HG03135 (cell line): ENCODE measurements at regions not wholly inside any gene's neighbourhood (a gene's known extent, or its start where the extent isn't known, plus 50 kb on each side); places are given as distances from the start of the nearest gene placed in this dataset.

ENCODE experiments used
- ATAC-seq: cut with Tn5 transposase; IDR thresholded peaks from one replicate; pipeline ENCODE4 v1.9.1; 2021; ENCODE audit warnings: mild to moderate bottlenecking, moderate library complexity; ENCODE audit not compliant: unreplicated experiment

DNA sequence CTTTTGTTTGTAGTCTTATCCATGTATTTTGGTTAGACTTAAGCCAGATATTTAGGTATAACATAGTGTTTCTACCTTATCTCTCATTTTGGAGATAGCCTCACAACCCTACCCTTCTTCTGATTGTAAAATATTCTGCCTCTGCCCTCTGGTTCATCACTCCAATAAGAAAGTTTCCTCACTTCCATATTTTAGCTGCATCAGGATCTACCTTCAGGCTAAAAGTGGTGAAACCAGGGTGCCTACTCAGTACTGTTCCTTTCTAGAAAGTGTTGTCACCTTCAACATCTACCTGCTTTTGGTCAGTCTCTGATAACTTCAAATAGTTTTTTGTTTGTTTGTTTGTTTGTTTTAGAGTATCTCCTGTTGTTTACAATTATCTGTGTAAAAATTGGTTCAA lies 294.6 kb downstream of the ANXA1 start:
- no peak for ATAC-seq

- no peak for ATAC-seq
Measured at GRCh38 chr9:73451003-73451402, 299.3 kb downstream of the ANXA1 start.

DNA sequence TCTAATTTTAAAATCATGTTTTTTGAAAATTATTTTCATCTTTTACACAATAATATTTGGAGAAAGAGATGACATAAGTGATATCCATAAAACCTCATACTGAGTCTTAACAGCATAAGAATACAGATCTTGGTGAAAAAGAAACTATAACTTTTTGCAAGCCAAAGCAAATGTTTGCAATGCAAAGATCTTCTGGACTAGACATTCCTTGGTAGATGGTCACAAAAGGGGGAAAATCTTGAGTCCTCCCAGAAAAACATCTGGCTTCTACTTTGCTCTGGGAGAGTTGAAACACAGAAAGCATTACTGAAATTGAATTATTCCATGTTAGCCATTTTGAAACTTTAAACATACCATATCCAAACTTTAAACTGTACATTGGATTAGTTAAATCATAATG lies 308.2 kb downstream of the ANXA1 start:
- ATAC-seq, result no peak

- no peak for ATAC-seq
Measured at GRCh38 chr9:73468716-73469115, 317.1 kb downstream of the ANXA1 start.

- ATAC-seq, result no peak
Measured at GRCh38 chr9:73470766-73471165, 319.1 kb downstream of the ANXA1 start.

DNA sequence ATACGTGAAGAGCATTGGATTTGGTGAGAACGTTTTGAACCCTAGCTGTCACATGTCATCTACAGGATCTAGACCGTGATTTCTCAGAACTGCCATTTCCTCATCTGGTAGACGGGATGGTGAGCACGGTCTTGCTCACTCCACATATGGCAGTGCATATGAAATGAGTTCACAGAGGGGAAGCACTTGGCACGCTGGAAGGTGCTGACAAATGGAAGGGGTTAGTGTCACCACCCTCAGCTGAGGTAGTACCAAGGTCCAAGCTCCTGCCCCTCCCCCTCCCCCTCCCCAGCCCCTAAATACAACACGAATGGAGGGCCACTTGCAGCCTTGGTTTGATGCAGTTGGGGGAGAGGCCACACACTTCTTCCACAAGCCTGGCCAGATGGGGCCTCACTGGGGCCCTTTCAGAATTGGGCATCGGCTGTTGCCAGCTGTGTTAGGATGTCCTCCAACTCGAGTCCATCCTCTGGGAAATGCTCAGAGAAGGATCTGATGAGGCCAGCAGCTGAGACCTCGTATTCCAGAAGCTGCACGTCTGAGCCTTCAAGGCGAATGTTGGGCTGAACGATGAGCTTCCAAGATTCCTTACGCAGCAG lies 322.4 kb downstream of the ANXA1 start:
- no peak for ATAC-seq

GRCh38 chr9:73474625-73475024 lies 323.0 kb downstream of the ANXA1 start:
- no peak for ATAC-seq

DNA sequence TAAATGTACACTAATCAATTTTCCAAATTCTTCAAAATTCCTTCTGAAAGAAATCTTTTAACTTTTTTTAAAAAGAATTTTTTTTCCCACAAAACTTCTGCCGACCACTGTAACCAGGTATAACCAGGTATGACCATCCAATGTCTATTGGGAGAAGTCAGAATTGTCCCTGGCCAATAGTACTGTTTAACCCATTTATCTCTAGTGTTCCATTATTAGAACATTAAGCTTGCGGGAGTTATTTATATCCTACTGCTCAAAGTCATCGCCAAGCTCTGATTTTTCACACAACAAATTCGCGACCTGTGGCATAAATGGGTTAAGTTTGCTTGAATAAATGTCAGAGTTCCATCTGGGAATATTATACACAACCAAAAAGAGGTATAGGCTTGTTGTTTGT lies 343.2 kb downstream of the ANXA1 start:
- no peak for ATAC-seq

- no peak for ATAC-seq
Measured at GRCh38 chr9:73497796-73498195, 346.1 kb downstream of the ANXA1 start.

DNA sequence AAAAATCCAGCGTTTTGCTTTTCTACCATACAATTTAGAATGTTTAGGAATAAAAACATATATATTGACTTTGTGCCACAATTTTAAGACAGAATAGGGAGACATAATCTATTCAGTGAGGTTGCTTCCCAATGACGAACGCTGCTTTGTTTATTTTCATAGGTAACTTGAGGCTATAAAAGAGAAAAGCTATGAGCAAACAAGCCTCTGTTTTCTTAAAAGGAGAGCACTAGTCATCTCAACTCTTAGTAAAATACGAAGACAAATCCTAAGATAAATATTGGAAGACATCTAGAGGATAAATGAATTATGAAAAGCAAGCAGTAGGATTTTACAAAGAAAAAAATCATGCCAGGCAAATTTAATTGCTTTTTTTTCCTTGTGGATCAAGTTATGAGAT lies 363.6 kb downstream of the ANXA1 start:
- ATAC-seq, result no peak

GRCh38 chr9:73523391-73523790 lies 371.7 kb downstream of the ANXA1 start:
- ATAC-seq, result no peak

GRCh38 chr9:73525350-73525749 lies 373.7 kb downstream of the ANXA1 start:
- ATAC-seq, result no peak

- ATAC-seq, result no peak
Measured at GRCh38 chr9:73527521-73527920, 375.9 kb downstream of the ANXA1 start.

GRCh38 chr9:73528926-73529325 lies 377.3 kb downstream of the ANXA1 start:
- no peak for ATAC-seq

DNA sequence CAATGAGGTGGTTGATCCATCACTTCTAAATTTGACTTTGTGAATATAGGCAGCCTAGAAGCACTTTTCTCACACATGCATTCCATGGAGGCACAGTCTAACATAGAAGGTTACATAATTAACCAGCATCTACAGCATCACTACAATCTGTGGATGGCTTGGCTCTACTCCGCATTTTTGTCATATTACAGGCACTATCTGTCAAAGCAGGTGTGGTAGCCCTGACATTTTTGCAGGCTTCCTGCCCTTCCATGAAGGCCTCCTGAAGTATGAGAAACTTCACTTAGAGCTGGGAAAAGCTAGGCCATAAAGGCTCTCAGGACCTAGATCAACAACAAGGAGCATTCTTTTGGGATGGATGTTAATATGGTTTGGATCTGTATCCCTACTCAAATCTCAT lies 378.0 kb downstream of the ANXA1 start:
- no peak for ATAC-seq

- no peak for ATAC-seq
Measured at GRCh38 chr9:73531051-73531532, 379.4 kb downstream of the ANXA1 start.

DNA sequence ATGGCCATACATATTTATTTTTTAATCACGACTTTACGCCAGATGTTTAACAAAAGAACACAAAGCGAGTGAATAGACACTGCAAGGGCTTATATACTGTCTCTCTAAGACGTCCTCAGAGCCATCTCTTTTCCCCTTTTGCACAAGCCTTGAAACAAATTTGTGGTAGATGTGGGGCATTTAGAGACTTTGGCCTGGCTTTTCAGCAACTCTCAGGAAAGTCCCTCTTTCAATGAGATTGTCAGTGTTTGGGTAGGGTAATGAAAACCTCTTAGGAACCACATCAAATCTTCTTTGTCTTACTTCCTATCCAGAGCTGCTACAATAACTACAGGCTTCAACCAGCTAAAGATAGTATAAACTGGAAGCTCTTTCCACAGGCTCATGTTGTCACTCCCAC lies 380.0 kb downstream of the ANXA1 start:
- no peak for ATAC-seq

DNA sequence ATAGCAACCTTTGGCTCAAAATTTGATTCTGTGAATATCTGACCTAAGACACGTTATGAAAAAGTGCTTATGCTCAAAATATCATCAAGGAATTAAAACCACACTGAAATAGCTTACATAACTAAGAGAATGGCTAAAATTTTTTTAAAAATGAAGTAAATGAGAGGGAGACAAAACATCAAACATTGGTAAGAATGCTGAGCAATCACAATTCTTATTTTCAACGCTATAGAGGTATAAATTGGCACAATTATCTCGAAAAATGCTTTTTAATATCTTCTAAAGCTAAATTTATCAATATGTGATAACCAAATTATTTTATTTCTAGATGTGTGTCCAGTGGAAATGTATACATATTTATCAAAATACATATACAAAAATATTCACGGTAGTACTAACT lies 381.3 kb downstream of the ANXA1 start:
- ATAC-seq, result no peak

DNA sequence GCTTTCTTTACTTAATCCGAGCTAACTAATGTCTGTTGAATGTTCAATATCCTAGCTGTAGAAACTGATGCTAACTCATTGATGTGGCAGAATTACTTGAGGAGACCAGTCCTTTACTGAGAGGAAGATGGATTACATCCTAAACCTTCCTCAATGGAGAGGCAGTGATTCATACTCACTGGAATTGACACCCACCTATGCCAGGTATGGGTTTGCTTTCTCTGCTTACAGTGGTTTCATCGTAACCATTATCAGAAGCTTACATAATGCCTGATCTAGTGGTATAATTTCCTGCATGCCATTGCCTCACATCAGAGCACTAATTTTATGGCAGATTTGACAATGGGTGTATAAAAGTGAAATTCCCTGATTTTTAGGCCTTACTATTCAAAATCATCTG lies 384.7 kb downstream of the ANXA1 start:
- ATAC-seq, result no peak

- ATAC-seq, result no peak
Measured at GRCh38 chr9:73537561-73537960, 385.9 kb downstream of the ANXA1 start.

DNA sequence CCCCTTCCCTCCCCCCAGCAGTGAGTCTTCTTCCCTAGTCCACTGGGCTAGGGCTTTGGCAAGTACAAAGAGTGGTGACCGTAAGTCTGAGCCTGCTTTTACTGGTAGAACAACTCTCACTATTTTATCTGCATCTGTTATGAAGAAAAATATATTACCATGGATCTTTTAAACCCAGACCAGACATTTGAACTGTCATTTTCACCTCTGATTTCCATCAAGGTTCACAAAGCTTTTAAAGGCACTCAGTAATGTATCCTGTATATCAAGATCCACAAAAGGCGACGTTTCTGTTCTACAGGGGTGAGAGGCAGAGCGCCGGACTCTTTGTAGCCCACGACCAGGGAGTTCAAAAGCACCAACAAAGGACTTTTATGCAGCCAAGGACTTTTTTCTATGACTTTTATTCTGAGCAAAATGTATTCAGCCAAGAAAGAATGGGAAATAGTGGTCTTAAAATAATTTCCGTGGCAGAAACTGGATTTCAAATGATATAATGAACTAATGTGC lies 388.3 kb downstream of the ANXA1 start:
- no peak for ATAC-seq

DNA sequence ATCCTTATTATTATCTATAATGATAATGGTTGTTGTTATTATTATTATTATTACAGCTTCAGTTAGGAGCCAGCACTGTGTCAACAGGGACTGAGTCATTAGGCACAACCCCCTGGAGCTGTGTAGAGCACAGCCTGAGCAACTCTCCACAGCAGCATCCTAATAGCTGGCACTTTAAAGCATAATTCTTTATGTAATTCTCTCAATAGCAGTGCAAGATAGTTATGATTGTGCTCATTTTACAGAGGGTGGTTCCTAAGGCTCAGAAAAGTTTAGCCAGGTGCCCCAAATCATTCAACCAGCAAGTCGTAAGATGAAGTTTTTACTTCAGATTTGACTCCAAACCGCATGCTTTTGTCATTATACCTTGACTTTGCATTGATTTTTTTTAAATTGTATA lies 390.3 kb downstream of the ANXA1 start:
- no peak for ATAC-seq

GRCh38 chr9:73543727-73544126 lies 392.1 kb downstream of the ANXA1 start:
- ATAC-seq, result no peak
